ENCODE measurements at regions not wholly inside any gene's neighbourhood (a gene's known extent, or its start where the extent isn't known, plus 50 kb on each side); places are given as distances from the start of the nearest gene placed in this dataset.

- no peak for DNase-seq (ENCODE audit: extremely low spot score)
- no peaks in the 10 kb centered on the region for H3K27me3 ChIP-seq
- H3K4me1 ChIP-seq = no peaks in the 10 kb centered on the region
- TF ChIP-seq EP300 (IDR thresholded peaks at IDR 0.05) (no peak), CTCF (IDR thresholded peaks at IDR 0.05) (no peak), POLR2A (IDR thresholded peaks at IDR 0.05; ENCODE audit: low read depth) (no peak), POLR2AphosphoS5 (IDR thresholded peaks at IDR 0.05) (no peak)
- WGBS = 78% methylated on average over 3 of the region's 3 CpGs
- no peaks in the 10 kb centered on the region for H3K36me3 ChIP-seq
- H3K9me3 ChIP-seq = no peaks in the 10 kb centered on the region
- H3K27ac ChIP-seq (replicated peaks in 1 of 4) = no peak overlapping the region
- no peak overlapping the region for H3K4me3 ChIP-seq
- intact Hi-C loops (cut with DNase I) = no loop called here
Measured at GRCh38 chr14:97319691-97320090, 522.5 kb downstream of the VRK1 start.

GRCh38 chr14:97328743-97329142 lies 531.6 kb downstream of the VRK1 start:
- H3K36me3 ChIP-seq = no peaks in the 10 kb centered on the region
- intact Hi-C loops (cut with DNase I) = no loop called here
- TF ChIP-seq EP300 (IDR thresholded peaks at IDR 0.05) = no peak
- TF ChIP-seq CTCF (IDR thresholded peaks at IDR 0.05) = no peak
- no peak for TF ChIP-seq POLR2A (IDR thresholded peaks at IDR 0.05; ENCODE audit: low read depth)
- no peak for TF ChIP-seq POLR2AphosphoS5 (IDR thresholded peaks at IDR 0.05)
- no peaks in the 10 kb centered on the region for H3K27me3 ChIP-seq
- no peak for DNase-seq (ENCODE audit: extremely low spot score)
- no peak overlapping the region for H3K27ac ChIP-seq (replicated peaks in 1 of 4)
- no peaks in the 10 kb centered on the region for H3K4me1 ChIP-seq
- no peaks in the 10 kb centered on the region for H3K9me3 ChIP-seq
- 90% methylated on average over 3 of the region's 3 CpGs for WGBS
- H3K4me3 ChIP-seq = no peak overlapping the region

- Histone ChIP-seq H3K4me1 (no peaks in the 10 kb centered on the region), H3K4me3 (no peak overlapping the region), H3K36me3 (no peaks in the 10 kb centered on the region), H3K27ac (replicated peaks in 1 of 4) (no peak overlapping the region), H3K9me3 (no peaks in the 10 kb centered on the region), H3K27me3 (no peaks in the 10 kb centered on the region)
- intact Hi-C loops (cut with DNase I) = no loop called here
- WGBS = 79% methylated on average over 2 of the region's 2 CpGs
- TF ChIP-seq EP300 (IDR thresholded peaks at IDR 0.05) (no peak), CTCF (IDR thresholded peaks at IDR 0.05) (no peak)
- DNase-seq (ENCODE audit: extremely low spot score) = no peak
Measured at GRCh38 chr14:97329701-97330100, 532.5 kb downstream of the VRK1 start.

GRCh38 chr14:97331058-97331457 lies 533.9 kb downstream of the VRK1 start:
- Histone ChIP-seq H3K9me3 (no peaks in the 10 kb centered on the region), H3K4me3 (no peak overlapping the region), H3K4me1 (no peaks in the 10 kb centered on the region), H3K27me3 (no peaks in the 10 kb centered on the region), H3K36me3 (no peaks in the 10 kb centered on the region), H3K27ac (replicated peaks in 1 of 4) (no peak overlapping the region)
- no peak for TF ChIP-seq CTCF (IDR thresholded peaks at IDR 0.05)
- TF ChIP-seq POLR2AphosphoS5 (IDR thresholded peaks at IDR 0.05) = no peak
- TF ChIP-seq POLR2A (IDR thresholded peaks at IDR 0.05; ENCODE audit: low read depth) = no peak
- TF ChIP-seq EP300 (IDR thresholded peaks at IDR 0.05) = no peak
- 81% methylated on average over 3 of the region's 3 CpGs for WGBS
- intact Hi-C loops (cut with DNase I) = no loop called here
- DNase-seq (ENCODE audit: extremely low spot score) = no peak

GRCh38 chr14:97331526-97331925 lies 534.3 kb downstream of the VRK1 start:
- Histone ChIP-seq H3K4me3 (no peak overlapping the region), H3K36me3 (no peaks in the 10 kb centered on the region), H3K27me3 (no peaks in the 10 kb centered on the region), H3K4me1 (no peaks in the 10 kb centered on the region), H3K9me3 (no peaks in the 10 kb centered on the region), H3K27ac (replicated peaks in 1 of 4) (no peak overlapping the region)
- intact Hi-C loops (cut with DNase I) = no loop called here
- TF ChIP-seq POLR2AphosphoS5 (IDR thresholded peaks at IDR 0.05) (no peak), CTCF (IDR thresholded peaks at IDR 0.05) (no peak), POLR2A (IDR thresholded peaks at IDR 0.05; ENCODE audit: low read depth) (no peak), EP300 (IDR thresholded peaks at IDR 0.05) (no peak)
- no peak for DNase-seq (ENCODE audit: extremely low spot score)
- WGBS = 67% methylated on average over 3 of the region's 3 CpGs
